A673 (cell line): ENCODE measurements at regions not wholly inside any gene's neighbourhood (a gene's known extent, or its start where the extent isn't known, plus 50 kb on each side); places are given as distances from the start of the nearest gene placed in this dataset.

Experiments
- EZH2 ChIP-seq: fragments of 200-600 bp; sonication (generic); IDR thresholded peaks from 2 replicates; pipeline ENCODE4 v1.6.1; 2017; ENCODE audit warnings: borderline replicate concordance, low read depth, mild to moderate bottlenecking, mixed read lengths, antibody characterized with exemption, low read length; ENCODE audit not compliant: poor library complexity, severe bottlenecking
- TF ChIP-seq, protein P1 (sequence below): fragments of 300-800, 200-600 bp; sonication (generic); conservative IDR thresholded peaks from 2 replicates; pipeline ENCODE4 v1.5.1; 2017; ENCODE audit warnings: low read depth, mild to moderate bottlenecking, antibody characterized with exemption, low read length, moderate library complexity, mixed read lengths

GRCh38 chr14:25680934-25681333, 631.0 kb upstream of the STXBP6 start:
- TF ChIP-seq, protein P1, sequence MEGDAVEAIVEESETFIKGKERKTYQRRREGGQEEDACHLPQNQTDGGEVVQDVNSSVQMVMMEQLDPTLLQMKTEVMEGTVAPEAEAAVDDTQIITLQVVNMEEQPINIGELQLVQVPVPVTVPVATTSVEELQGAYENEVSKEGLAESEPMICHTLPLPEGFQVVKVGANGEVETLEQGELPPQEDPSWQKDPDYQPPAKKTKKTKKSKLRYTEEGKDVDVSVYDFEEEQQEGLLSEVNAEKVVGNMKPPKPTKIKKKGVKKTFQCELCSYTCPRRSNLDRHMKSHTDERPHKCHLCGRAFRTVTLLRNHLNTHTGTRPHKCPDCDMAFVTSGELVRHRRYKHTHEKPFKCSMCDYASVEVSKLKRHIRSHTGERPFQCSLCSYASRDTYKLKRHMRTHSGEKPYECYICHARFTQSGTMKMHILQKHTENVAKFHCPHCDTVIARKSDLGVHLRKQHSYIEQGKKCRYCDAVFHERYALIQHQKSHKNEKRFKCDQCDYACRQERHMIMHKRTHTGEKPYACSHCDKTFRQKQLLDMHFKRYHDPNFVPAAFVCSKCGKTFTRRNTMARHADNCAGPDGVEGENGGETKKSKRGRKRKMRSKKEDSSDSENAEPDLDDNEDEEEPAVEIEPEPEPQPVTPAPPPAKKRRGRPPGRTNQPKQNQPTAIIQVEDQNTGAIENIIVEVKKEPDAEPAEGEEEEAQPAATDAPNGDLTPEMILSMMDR, result no peak
- no peak for TF ChIP-seq EZH2
